Epithelial cell of prostate (primary cell): ENCODE measurements at regions not wholly inside any gene's neighbourhood (a gene's known extent, or its start where the extent isn't known, plus 50 kb on each side); places are given as distances from the start of the nearest gene placed in this dataset.

Source experiments
- DNase-seq: peaks from one replicate; pipeline ENCODE4 v3.0.0-alpha.2; 2011; ENCODE audit warnings: low read depth, low spot score
- H3K27ac ChIP-seq: fragments of 450-650 bp; 2 replicates; pipeline ENCODE4 v1.5.1; 2017; ENCODE audit warnings: mild to moderate bottlenecking

DNA sequence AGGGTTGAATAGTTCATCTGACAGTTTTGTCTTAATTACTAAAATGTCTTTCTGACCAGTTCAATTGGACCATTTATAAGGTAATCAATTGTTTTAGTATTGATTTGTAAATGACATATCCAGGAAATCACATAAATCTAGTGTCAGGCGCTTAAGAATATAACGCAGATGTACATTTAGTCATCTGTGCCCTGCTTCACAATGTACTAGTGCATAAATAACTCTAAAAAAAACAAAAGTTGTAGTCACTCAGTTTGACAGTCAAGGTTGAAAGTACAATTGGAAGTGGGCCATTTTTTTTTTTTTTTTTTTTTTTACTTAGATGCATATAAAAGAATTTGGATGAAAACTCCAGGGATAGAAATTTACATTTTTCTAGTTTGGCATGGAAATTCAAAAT lies 490.4 kb downstream of the PTPRC start:
- DNase-seq: no peak
- no peak overlapping the region for H3K27ac ChIP-seq

DNA sequence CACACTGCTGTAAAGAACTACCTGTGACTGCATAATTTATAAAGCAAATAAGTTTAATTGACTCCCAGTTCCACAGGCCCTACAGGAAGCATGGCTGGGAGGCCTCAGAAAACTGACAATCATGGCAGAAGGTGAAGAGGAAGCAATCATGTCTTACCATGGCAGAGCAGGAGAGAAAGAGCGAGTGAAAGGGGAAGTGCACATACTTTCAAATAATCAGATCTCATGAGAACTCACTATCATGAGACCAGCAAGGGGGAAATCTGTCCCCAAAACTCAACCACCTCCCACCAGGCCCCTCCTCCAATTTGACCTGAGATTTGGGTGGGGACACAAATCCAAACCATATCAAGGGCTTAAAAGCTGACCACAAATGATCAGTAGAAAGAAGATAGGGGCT lies 493.2 kb downstream of the PTPRC start:
- no peak for DNase-seq
- no peak overlapping the region for H3K27ac ChIP-seq

DNA sequence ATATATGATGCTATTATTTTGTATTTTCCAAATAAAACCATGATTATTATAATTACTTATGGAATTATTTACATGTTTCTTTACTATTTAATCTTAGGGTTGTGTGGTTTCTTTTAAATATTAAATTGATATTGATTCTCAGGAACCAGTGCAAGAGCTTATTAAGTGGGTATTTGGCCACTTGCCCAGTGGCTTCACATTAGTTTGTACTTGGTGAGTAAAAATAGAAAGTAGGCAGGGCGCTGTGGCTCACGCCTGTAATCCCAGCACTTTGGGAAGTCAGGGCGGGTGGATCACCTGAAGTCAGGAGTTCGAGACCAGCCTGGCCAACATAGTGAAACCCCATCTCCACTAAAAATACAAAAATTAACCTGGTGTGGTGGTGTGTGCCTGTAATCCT lies 497.1 kb downstream of the PTPRC start:
- no peak for DNase-seq
- H3K27ac ChIP-seq: no peak overlapping the region

DNA sequence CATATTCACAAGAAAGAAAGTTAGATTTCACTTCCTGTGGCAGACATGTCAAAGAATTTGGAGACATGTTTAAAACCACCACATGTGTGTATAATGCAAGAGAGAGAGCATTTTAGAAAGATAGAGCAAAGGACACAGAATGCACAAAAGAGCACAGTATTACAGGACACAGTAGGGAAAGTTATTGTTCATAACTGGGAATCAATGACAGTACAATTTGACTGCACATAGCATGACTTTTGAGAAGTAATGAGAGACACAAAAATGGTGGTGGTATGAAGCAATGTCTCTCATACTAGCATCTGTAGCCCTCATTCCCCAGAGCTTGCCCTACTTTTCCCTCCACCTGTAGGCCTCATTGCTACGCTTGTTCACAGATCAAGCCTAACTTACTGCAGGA lies 499.2 kb downstream of the PTPRC start:
- no peak overlapping the region for H3K27ac ChIP-seq
- DNase-seq: no peak

DNA sequence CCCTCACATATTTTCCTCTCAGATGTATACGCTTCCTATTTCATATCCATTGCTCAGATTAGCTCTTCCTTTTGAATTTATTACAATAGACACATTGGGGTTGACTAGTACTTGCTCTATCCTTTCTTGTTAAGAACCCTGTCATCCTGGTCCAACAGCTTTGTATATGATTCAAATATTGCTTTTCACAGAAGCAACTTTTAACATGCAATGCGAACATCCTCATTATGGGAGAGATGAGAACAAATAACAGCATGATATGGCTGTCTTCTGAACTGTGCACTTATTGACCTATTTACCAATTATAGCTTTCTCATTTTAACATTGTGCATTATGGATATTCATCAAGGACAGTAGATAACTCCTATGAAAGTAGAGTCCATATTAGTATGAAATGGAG lies 510.8 kb downstream of the PTPRC start:
- H3K27ac ChIP-seq: no peak overlapping the region
- no peak for DNase-seq

DNA sequence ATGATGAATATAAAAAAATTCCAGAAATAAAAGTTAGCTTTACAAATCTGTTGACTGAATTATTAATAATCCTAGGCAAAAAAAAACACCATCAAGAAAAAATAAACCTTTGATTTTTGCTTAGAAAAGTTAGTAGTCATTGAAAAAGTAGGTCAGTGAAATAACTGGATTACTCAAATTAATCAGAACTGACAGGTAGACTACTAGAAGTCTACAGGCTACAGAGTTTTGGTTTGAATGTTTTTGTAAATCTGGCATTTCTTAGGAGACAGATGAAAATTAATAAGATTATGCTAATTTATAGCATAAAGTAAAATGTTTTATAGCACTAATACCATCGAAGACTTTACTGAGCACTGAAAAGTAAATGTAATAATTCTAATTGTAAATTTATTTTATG lies 511.9 kb downstream of the PTPRC start:
- H3K27ac ChIP-seq: no peak overlapping the region
- no peak for DNase-seq

DNA sequence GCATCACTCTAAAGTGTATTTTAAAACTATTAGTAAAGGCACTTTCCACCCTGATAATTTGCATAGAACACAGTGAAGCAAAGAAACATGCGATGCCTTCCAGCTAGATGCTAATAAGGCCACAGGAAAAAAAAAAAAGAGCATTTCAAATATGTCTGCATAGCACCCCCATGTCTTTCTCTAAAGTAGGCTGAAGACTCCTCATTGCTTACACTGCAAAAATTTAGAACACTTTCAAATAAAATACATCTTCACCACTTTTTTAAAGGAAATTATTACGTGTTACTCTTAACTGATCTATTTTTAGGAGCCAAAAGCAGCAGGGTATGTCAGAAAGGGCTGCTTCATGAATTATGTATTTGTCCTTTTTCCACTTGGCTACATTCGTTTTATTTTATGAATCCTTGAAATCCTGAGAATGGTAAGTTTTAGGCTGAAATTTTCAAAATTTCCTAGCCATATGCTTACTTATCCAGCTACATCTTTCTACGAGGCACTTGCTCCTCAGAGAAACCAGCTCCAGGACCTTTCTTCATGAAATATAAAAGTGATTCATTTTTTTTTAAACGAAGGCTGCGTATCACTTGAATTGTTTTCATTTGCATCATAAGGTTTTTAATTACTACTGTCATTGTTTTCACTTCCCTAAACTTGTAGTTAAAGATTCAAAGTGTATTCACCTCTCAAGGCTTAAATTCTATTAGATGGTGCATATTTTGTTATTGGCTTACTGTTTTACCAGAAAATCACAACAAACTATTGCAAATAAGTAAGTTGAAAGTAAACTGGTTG lies 513.0 kb downstream of the PTPRC start:
- H3K27ac ChIP-seq: no peak overlapping the region
- no peak for DNase-seq

DNA sequence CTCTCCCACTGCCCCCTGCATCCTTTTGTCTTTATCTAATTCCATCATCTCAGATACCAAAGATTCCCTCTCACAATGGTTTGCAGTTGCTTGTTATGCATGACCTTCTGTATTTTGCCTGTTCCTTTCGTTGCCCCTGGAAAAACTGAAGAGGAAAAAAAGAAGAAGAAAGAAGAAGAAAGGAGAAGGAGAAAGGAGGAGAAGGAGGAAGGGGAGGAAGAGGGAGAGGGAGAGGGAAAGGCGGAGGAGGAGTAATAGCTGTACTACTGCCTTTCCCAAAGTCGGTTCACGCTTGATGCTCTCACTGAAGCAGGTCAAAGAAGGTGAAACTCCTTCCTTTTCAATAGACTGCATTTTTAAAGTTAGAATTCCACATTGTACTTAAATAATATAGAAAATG lies 513.8 kb downstream of the PTPRC start:
- DNase-seq: no peak

DNA sequence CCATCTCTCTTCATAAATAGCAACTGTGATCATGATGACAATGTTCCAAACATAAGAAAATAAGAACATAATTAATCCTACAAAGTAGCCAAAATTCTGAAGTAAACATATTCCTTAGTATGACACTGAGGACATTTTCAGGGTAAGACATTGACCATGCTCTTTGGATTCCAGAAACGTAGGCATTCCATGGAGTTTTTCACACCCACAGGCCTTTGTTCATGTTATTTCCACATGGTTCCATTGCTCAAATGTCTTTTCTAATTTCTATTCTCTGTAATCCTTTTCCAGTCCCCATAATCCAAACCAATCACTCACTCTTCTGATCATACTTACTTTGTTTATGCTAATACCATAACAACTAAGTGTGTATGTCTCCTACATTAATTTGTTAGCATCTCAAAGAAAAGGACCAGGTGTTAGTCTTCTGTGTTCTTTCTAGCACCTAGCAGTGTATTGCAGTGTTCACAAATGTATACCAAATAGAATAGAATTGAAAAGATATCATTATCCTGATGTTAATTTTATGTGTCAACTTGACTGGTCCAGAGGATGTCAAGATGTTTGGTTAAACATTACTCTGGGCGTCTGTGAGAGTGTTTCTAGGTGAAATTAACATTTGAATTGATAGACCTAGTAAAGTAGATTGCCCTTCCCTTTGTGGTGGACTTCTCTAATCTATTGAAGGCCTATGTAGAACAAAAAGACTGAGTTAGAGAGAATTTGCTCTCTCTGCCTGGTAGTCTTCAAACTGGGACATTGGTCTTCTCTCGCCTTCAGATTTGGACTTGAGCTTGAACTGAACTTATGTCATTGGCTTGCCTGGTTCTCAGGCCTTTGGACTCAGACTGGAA lies 516.6 kb downstream of the PTPRC start:
- no peak overlapping the region for H3K27ac ChIP-seq
- DNase-seq: no peak

More for the DNA sequence above, 513.8 kb downstream of the PTPRC start:
- no peak overlapping the region for H3K27ac ChIP-seq

DNA sequence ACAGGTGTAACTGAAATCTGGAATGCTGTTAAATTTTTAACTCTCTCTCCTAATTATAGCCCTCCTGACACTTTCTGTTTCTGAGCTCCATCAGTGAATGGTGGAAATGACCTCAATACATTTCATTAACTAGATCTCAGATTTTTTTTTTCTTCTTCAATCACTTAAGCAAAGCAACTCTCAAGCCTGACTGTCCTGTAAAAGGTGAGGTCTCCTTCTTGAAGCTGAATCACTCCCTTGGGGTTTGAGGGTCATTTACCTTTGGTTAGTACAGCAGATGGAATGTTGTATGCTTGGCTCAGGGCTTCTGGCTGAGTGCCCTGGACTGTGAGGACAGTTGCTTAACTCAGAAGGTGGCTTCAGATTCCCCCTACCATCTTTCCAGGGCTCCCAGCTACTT lies 518.7 kb downstream of the PTPRC start:
- peak; percentile 14 for DNase-seq

DNA sequence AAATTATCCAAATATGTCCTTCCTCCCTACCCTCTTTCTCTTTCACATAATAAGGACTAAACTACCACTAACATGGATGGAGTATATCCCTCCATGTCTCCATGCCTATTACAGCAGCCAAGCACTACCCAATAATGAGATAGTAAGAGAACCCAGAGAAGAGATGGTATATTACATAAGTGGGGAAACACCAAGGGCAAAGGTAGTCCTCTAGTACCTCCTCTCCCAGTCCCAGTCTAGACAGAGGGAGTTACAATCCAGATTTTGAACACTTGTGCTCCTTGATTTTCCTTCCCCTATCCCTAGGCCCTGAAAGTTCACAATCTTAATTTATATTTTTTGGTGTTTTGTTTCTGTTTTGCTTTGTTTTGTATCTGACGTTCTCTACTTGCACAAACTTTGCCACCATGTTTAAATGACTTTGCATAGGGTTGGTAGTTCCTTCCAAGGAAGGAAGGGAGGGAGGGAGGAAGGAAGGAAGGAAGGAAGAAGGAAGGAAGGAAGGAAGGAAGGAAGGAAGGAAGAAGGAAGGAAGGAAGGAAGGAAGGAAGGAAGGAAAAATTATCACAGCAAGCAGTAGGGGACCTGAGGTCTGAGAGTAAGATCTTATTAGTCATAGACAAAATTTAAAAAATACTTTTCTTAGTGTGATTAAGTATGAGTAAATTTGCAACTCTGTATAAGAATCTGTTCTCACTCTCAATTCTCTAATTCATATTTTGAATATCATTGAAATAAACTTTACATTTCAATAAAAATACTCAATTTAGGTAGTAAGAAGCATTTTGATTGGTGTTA lies 521.9 kb downstream of the PTPRC start:
- DNase-seq: no peak
- no peak overlapping the region for H3K27ac ChIP-seq

More for the DNA sequence above, 518.7 kb downstream of the PTPRC start:
- H3K27ac ChIP-seq: no peak overlapping the region

DNA sequence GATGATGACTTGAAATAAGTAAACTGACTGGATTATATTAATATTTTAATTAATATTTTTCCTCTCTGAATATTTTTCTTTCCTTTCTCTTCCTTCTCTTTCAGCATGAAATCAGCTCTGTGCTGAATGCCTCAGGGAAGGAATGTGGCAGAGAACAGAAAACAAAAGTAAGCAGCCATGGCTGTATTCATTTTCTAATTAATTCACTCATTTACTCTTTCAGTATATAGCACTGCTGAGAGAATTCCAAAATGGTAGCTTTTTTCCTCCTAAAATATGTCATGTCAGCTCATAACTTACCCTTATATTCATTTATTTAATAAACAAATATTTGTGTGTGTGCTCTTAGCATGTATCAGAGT lies 522.5 kb downstream of the PTPRC start:
- no peak for DNase-seq
- no peak overlapping the region for H3K27ac ChIP-seq

DNA sequence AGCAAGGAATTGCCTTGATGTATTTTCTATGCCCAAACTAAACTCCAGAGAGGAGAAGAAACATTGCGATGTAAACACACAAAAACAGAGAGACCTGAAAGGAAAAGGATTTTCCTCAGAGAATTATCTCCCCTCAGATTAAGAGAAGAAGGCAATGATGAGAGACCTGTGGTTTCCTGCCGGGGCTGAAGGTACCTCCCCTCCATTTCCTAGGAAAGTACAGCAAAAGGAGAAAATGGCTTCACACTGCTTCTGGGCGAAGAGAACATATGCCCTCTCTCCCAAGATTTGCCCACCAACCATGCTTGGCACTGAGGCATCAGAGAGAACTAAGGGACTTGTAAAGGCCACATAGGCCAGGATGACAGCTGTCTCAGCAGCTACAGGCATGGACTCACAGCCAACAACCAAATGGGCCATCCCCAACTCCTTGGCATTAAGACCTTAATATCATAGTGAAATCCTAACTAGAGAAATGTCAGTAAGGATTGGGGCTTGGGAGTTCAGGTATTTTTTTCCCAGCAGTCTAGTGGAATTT lies 523.0 kb downstream of the PTPRC start:
- H3K27ac ChIP-seq: no peak overlapping the region
- DNase-seq: no peak

DNA sequence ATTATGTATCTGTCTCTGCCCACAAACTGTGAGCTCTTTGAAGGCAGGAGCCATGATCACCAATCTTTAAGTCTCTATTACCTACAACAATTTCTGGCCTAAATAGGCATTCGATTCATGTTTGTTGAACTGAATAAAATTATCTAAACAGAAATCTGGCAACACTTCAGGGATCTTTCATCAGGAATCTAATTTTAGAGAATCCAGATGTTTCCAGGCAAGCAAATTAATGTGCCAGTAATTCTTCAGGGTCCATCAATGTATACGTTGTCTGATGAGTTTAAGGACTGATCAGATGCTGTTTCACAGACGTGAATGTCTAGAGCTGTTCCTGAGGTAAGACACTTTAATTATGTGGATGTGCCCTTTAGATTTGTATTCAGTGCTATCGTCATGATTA lies 524.4 kb downstream of the PTPRC start:
- DNase-seq: no peak
- H3K27ac ChIP-seq: no peak overlapping the region

DNA sequence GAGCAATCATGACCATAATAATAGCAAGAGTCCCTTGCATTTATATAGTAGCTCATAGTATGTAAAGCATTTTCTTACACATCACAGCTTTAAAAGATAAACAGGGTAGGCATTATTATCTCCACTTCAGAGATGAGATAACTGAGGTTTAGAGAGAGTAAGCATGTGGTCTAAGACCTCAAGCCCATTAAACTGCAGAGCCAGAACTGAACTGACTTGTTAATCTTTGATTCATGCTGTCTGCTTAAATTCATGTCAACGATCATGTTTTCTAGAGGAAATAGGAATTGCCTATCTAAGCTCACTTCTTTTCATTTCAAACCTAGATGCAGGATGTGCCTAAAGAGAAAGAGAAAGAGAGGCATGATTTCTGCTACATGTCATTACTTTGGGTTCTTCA lies 524.8 kb downstream of the PTPRC start:
- no peak for DNase-seq

DNA sequence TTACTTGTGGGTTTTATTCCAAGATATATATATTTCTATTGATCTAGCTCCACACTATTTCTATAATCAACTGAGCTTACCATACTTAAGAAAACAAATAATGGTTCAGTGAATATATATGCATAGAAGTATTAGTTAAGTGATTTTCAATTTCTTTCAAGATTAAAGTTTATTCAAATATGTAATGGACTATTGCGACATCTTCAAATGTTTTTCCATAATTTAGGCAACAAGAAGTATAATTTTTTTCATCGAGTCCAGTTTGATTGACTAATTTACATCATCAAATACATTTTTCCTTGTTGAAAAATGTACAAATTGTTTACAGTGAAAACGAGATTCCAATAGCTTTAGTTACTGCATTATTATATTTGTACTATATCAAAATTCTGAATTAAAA lies 528.6 kb downstream of the PTPRC start:
- no peak for DNase-seq
- H3K27ac ChIP-seq: no peak overlapping the region

More for the DNA sequence above, 524.8 kb downstream of the PTPRC start:
- H3K27ac ChIP-seq: no peak overlapping the region

DNA sequence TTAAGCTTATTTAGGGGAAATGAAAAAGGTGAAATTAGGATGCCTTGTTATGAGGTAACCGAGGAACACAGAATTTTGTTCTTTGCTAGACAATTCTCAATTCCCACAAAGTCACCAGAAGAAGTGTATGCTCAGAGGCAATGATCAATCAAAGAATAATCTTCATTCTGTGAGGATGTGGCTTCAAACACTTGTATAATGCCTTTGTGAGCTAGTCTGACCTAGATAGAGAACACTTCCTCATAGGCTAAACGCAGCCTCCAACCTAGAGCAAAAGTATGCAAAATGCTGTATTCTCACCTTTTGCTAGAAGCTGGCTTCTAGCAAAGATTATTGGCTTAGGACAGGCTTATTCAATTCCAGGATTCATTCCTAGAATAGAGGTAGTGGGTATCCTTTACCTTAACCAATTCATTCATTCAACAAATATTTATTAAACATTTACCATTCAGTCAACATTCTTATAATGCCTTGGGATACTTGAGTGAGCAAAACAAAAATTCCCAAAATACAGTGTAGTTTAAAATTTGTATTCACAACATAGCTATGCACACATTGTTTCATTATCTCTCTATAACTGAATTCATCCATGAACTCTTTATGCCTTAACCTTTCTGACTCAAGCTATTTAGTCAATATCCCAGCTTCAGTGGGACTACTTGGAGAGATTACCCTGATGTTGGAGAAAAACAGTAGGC lies 530.2 kb downstream of the PTPRC start:
- no peak for DNase-seq
- H3K27ac ChIP-seq: no peak overlapping the region

DNA sequence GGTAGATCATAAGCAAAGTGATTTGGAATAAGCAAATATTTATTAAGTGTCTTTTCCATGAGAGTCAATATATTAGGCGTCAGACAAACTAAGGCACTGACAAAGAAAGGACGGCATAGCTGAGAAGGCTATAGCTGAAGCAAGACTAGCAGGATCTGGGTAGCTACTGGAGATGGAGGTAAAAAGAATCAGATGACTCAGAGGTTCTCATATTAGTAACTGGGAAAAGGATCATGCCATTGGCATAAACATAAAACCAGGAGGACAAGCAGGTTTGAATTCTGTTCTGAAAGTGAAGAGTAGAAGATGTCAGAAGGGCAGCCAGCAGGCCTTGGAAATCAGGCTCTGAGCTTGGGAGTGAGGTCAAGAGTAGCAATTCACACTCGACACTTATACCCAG lies 531.9 kb downstream of the PTPRC start:
- no peak overlapping the region for H3K27ac ChIP-seq
- peak; percentile 6 for DNase-seq

DNA sequence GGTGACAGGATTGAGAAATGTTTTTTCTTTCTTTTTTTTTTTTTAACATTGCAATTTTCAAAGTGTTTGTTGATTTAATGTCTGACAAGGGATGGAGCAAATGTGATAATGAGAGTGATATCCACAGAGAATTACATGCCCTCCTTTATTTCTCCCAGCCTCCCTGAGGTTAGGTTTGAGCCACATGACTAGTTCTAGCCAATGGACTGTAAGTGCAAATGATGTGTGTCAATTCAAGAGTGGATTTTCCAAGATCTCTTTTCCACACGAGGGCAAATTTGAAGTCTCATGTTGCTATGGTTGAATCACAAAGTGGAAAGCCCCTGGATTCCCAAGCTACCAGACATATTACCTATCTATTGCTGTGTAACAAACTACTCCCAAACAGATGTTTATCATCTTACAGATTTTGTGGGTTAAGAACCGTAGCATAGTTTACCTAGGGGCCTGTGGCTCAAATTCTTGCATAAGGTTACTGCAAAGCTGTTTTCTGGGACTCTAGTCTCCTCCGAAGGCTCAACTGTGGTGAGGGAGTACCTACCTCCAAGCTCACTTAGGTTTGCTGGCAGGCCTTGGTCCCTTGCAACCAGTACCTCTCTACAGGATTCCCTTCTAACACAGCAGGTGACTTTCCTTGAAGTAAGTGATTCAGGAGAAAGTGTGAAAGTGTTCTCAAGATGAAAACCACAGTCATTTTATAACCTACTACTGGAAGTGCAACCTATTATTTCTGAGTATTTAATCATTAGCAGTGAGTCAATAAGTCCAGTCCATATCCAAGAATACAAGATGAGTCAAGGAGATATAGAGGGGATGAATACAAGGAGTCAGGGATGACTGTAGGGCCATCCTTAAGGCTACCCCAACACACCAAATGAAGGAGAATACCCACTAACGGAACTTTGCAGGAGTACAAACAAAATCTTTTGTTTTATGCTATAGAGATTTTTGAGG lies 533.6 kb downstream of the PTPRC start:
- no peak overlapping the region for H3K27ac ChIP-seq
- peak; percentile 24 for DNase-seq
